Uterus (tissue), 2 donors: ENCODE measurements at regions not wholly inside any gene's neighbourhood (a gene's known extent, or its start where the extent isn't known, plus 50 kb on each side); places are given as distances from the start of the nearest gene placed in this dataset.

Experiments used
- POLR2A ChIP-seq, 2 donors: fragments of 450-650 bp; IDR thresholded peaks; one replicate each; pipeline ENCODE4 v1.6.1; 2016; ENCODE audit warnings: antibody characterized with exemption in 2 of 2, mild to moderate bottlenecking in 1 of 2, moderate library complexity in 1 of 2
- TF ChIP-seq, protein P1 (sequence below), 4 experiments: fragments of 200-600 bp in 2 of 4; fragments of 450-650 bp in 2 of 4; sonication (generic) in 2 of 4; IDR thresholded peaks; one replicate each; pipeline ENCODE4 v1.5.1; 2016 to 2019; ENCODE audit warnings: antibody characterized with exemption in 4 of 4, mild to moderate bottlenecking in 2 of 4, moderate library complexity in 1 of 4

GRCh38 chr5:63022403-63022802 is 443.8 kb downstream of the LRRC70 start:
- TF ChIP-seq, protein P1, sequence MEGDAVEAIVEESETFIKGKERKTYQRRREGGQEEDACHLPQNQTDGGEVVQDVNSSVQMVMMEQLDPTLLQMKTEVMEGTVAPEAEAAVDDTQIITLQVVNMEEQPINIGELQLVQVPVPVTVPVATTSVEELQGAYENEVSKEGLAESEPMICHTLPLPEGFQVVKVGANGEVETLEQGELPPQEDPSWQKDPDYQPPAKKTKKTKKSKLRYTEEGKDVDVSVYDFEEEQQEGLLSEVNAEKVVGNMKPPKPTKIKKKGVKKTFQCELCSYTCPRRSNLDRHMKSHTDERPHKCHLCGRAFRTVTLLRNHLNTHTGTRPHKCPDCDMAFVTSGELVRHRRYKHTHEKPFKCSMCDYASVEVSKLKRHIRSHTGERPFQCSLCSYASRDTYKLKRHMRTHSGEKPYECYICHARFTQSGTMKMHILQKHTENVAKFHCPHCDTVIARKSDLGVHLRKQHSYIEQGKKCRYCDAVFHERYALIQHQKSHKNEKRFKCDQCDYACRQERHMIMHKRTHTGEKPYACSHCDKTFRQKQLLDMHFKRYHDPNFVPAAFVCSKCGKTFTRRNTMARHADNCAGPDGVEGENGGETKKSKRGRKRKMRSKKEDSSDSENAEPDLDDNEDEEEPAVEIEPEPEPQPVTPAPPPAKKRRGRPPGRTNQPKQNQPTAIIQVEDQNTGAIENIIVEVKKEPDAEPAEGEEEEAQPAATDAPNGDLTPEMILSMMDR (IDR thresholded peaks at IDR 0.05): no peak
- no peak for TF ChIP-seq POLR2A (IDR thresholded peaks at IDR 0.05)
